Upper lobe of left lung (tissue), 4 donors: ENCODE measurements at regions not wholly inside any gene's neighbourhood (a gene's known extent, or its start where the extent isn't known, plus 50 kb on each side); places are given as distances from the start of the nearest gene placed in this dataset.

Experiments
- POLR2A ChIP-seq, 4 donors: fragments of 450-650 bp; IDR thresholded peaks; one replicate each; pipeline ENCODE4 v1.5.1; 2016 to 2017; ENCODE audit warnings: antibody characterized with exemption in 4 of 4, mild to moderate bottlenecking in 2 of 4
- TF ChIP-seq, protein P1 (sequence below), 6 experiments: fragments of 450-650 bp in 4 of 6; fragments of 200-600 bp in 2 of 6; sonication (generic) in 2 of 6; IDR thresholded peaks; one replicate each; pipeline ENCODE4 v1.5.1; 2016 to 2019; ENCODE audit warnings: antibody characterized with exemption in 6 of 6

DNA sequence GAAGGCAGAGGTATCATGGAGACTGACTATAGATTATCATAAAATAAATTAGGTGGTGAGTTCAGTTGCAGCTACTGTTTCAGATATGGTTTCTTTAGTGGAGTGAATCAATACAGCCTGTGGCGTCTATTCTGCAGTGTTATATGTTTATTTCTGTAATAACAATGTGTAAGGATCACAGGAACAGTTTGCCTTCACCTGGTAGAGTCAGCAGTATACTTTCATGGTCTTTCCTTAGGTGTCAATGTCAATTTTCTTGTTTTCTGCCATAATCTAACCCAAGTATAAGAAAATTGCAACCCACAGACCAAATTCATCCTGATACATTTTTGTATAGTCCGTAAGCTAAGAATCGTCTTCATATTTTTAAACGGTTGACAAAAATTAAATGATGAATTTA lies 140.4 kb upstream of the ATF7IP start:
- TF ChIP-seq, protein P1, sequence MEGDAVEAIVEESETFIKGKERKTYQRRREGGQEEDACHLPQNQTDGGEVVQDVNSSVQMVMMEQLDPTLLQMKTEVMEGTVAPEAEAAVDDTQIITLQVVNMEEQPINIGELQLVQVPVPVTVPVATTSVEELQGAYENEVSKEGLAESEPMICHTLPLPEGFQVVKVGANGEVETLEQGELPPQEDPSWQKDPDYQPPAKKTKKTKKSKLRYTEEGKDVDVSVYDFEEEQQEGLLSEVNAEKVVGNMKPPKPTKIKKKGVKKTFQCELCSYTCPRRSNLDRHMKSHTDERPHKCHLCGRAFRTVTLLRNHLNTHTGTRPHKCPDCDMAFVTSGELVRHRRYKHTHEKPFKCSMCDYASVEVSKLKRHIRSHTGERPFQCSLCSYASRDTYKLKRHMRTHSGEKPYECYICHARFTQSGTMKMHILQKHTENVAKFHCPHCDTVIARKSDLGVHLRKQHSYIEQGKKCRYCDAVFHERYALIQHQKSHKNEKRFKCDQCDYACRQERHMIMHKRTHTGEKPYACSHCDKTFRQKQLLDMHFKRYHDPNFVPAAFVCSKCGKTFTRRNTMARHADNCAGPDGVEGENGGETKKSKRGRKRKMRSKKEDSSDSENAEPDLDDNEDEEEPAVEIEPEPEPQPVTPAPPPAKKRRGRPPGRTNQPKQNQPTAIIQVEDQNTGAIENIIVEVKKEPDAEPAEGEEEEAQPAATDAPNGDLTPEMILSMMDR (IDR thresholded peaks at IDR 0.05): no peak
- no peak for TF ChIP-seq POLR2A (IDR thresholded peaks at IDR 0.05)
